Gastroesophageal sphincter (tissue), 3 donors: ENCODE measurements at regions not wholly inside any gene's neighbourhood (a gene's known extent, or its start where the extent isn't known, plus 50 kb on each side); places are given as distances from the start of the nearest gene placed in this dataset.

Experiments used
- CTCF ChIP-seq, 4 experiments: fragments of 200-600 bp in 2 of 4; fragments of 450-650 bp in 2 of 4; sonication (generic) in 1 of 4; IDR thresholded peaks; one replicate each; pipeline ENCODE4 v1.5.1; 2017 to 2019; ENCODE audit warnings: antibody characterized with exemption in 4 of 4, mild to moderate bottlenecking in 2 of 4, moderate library complexity in 2 of 4
- EP300 ChIP-seq: sonication (generic); formaldehyde crosslinking; IDR thresholded peaks from one replicate; pipeline ENCODE4 v1.6.1; 2017; ENCODE audit warnings: antibody characterized with exemption, mild to moderate bottlenecking
- POLR2A ChIP-seq, 2 donors: fragments of 450-650 bp; IDR thresholded peaks; one replicate each; pipeline ENCODE4 v1.6.1; 2017; ENCODE audit warnings: antibody characterized with exemption in 2 of 2, mild to moderate bottlenecking in 2 of 2, moderate library complexity in 1 of 2

GRCh38 chr4:12409507-12410190 lies 981.0 kb upstream of the HS3ST1 start:
- no peak for TF ChIP-seq POLR2A (IDR thresholded peaks at IDR 0.05)
- TF ChIP-seq CTCF (IDR thresholded peaks at IDR 0.05): no peak
- no peak for TF ChIP-seq EP300
